Prostate gland (tissue), 2 donors: ENCODE measurements at regions not wholly inside any gene's neighbourhood (a gene's known extent, or its start where the extent isn't known, plus 50 kb on each side); places are given as distances from the start of the nearest gene placed in this dataset.

Experiments used
- DNase-seq: peaks from one replicate; pipeline ENCODE4 v3.0.0-alpha.2; 2019; ENCODE audit warnings: low spot score
- H3K27ac ChIP-seq, 2 donors: fragments of 200-600 bp; sonication (generic); 2 replicates each; pipeline ENCODE4 v1.5.1; 2017 to 2019
- H3K27me3 ChIP-seq: fragments of 200-600 bp; sonication (generic); replicated peaks from 2 replicates; pipeline ENCODE4 v1.5.1; 2019; ENCODE audit not compliant: insufficient read depth
- H3K36me3 ChIP-seq, 2 donors: fragments of 200-600 bp; sonication (generic); 1 replicate in 1 of 2; 2 replicates in 1 of 2; pipeline versions ENCODE4 v1.5.1 to v1.8.1; 2017 to 2019
- H3K4me1 ChIP-seq: fragments of 200-600 bp; sonication (generic); replicated peaks from 2 replicates; pipeline ENCODE4 v1.5.1; 2019
- H3K4me3 ChIP-seq, 2 donors: fragments of 200-600 bp; sonication (generic); 2 replicates each; pipeline ENCODE4 v1.5.1; 2017 to 2019
- H3K9me3 ChIP-seq: fragments of 200-600 bp; sonication (generic); 2 replicates; pipeline ENCODE4 v1.5.1; 2017
- CTCF ChIP-seq, 4 experiments: fragments of 200-600 bp in 2 of 4; fragments of 450-650 bp in 2 of 4; sonication (generic) in 2 of 4; IDR thresholded peaks; 1 replicate in 3 of 4; 2 replicates in 1 of 4; pipeline ENCODE4 v1.5.1; 2016 to 2019; ENCODE audit warnings: antibody characterized with exemption in 4 of 4, mild to moderate bottlenecking in 2 of 4, moderate library complexity in 2 of 4
- POLR2A ChIP-seq: fragments of 450-650 bp; IDR thresholded peaks from one replicate; pipeline ENCODE4 v1.6.1; 2016; ENCODE audit warnings: antibody characterized with exemption, mild to moderate bottlenecking
- POLR2AphosphoS5 ChIP-seq: sonication (generic); formaldehyde crosslinking; IDR thresholded peaks from one replicate; pipeline ENCODE4 v1.6.1; 2017; ENCODE audit warnings: antibody characterized with exemption
- WGBS: methylation state at CpG from one replicate; pipeline ENCODE4 v1.1.5; 2018; 5-methylcytosine and 5-hydroxymethylcytosine counted together
- intact Hi-C: fragments of 100-400 bp; cut with DNase I; formaldehyde crosslinking; loops from one replicate; pipeline ENCODE4 v1.14.2; 2022

DNA sequence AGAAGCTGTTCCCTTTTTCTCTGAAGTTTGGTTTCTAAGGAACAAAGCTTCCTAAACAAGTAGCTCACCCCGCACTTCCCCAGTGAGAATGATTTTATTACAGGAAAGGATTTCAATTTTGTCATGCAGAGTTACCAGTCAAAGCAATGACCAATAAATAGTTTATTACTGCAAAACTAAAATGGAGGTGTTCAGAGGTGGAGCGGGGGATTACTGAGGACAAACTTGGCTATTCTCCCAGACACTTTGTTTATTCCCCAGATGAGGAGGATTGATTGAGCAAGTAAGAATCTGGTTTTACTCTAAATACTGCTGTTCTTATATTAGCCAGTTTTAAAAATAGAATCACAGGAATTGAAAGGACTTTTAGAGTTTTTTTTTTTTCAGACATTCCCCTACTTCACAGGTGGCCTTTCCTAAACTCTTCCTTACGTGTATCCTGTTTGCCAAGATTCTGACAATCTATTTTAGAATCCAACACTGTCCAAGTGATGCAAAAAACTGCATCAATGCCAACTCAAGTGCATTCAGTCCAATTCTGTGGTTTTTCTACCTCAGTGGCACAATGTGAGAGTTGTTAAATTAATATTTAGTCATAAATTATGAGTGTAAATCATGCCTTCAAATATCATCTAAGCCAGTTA is 136.1 kb downstream of the TNFSF18 start:
- WGBS = 12% methylated on average over 3 of the region's 3 CpGs
- H3K4me1 ChIP-seq = no peaks in the 10 kb centered on the region
- no peak overlapping the region for H3K4me3 ChIP-seq
- no peak for TF ChIP-seq POLR2A
- no peak for TF ChIP-seq POLR2AphosphoS5
- no peak for TF ChIP-seq CTCF (IDR thresholded peaks at IDR 0.05)
- no peaks in the 10 kb centered on the region for H3K9me3 ChIP-seq
- no peak for DNase-seq
- H3K36me3 ChIP-seq = no peaks in the 10 kb centered on the region
- no peak overlapping the region for H3K27ac ChIP-seq
- H3K27me3 ChIP-seq = no peaks in the 10 kb centered on the region
- intact Hi-C loops = no loop called here

GRCh38 chr1:172915271-172915670 is 135.5 kb downstream of the TNFSF18 start:
- Histone ChIP-seq H3K9me3 (no peaks in the 10 kb centered on the region), H3K4me1 (no peaks in the 10 kb centered on the region), H3K4me3 (no peak overlapping the region), H3K27me3 (no peaks in the 10 kb centered on the region), H3K27ac (no peak overlapping the region), H3K36me3 (no peaks in the 10 kb centered on the region)
- intact Hi-C loops = no loop called here
- no peak for DNase-seq
- TF ChIP-seq CTCF (IDR thresholded peaks at IDR 0.05) (no peak), POLR2AphosphoS5 (no peak), POLR2A (no peak)

- Histone ChIP-seq H3K9me3 (no peaks in the 10 kb centered on the region), H3K27ac (no peak overlapping the region), H3K27me3 (no peaks in the 10 kb centered on the region), H3K4me3 (no peak overlapping the region), H3K36me3 (no peaks in the 10 kb centered on the region), H3K4me1 (no peaks in the 10 kb centered on the region)
- no peak for TF ChIP-seq CTCF (IDR thresholded peaks at IDR 0.05)
- no peak for TF ChIP-seq POLR2AphosphoS5
- no peak for TF ChIP-seq POLR2A
- intact Hi-C loops = no loop called here
- WGBS = 83% methylated on average over 2 of the region's 2 CpGs
- DNase-seq = no peak
Measured at GRCh38 chr1:172916116-172916515, 134.6 kb downstream of the TNFSF18 start.

DNA sequence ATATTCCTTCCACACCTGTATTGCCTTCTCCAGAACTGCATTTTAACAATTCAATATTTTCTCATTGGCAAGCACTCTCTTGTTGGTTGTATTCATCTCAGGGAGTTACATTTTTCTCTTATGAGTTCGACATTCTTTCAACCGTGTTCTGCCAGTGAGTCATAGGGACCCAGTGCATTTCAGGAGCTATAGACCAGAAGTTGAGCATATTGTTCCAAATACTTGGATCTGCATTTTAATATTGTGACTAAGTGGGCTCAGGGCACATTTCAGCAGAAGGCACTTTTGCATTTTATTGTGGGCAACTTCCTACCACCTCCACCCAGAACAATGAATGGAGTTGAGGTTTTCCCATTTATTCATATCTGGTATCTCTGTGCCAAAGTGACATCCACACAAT is 132.8 kb downstream of the TNFSF18 start:
- no peaks in the 10 kb centered on the region for H3K4me1 ChIP-seq
- no peaks in the 10 kb centered on the region for H3K36me3 ChIP-seq
- no peak for DNase-seq
- H3K27ac ChIP-seq = no peak overlapping the region
- no peaks in the 10 kb centered on the region for H3K9me3 ChIP-seq
- intact Hi-C loops = no loop called here
- 30% methylated on average over 2 of the region's 2 CpGs for WGBS
- no peaks in the 10 kb centered on the region for H3K27me3 ChIP-seq
- TF ChIP-seq CTCF (IDR thresholded peaks at IDR 0.05) = no peak
- no peak for TF ChIP-seq POLR2A
- TF ChIP-seq POLR2AphosphoS5 = no peak
- H3K4me3 ChIP-seq = no peak overlapping the region

- no peaks in the 10 kb centered on the region for H3K9me3 ChIP-seq
- DNase-seq = no peak
- TF ChIP-seq CTCF (IDR thresholded peaks at IDR 0.05) = no peak
- no peak for TF ChIP-seq POLR2AphosphoS5
- no peak for TF ChIP-seq POLR2A
- H3K27ac ChIP-seq = no peak overlapping the region
- intact Hi-C loops = no loop called here
- 67% methylated on average over 2 of the region's 2 CpGs for WGBS
- no peaks in the 10 kb centered on the region for H3K27me3 ChIP-seq
- H3K4me3 ChIP-seq = no peak overlapping the region
- no peaks in the 10 kb centered on the region for H3K4me1 ChIP-seq
- no peaks in the 10 kb centered on the region for H3K36me3 ChIP-seq
Measured at GRCh38 chr1:172918478-172918877, 132.3 kb downstream of the TNFSF18 start.
